DOHH2 (cell line): ENCODE measurements at regions not wholly inside any gene's neighbourhood (a gene's known extent, or its start where the extent isn't known, plus 50 kb on each side); places are given as distances from the start of the nearest gene placed in this dataset.

Source experiments
- H3F3A ChIP-seq: fragments of 200-600 bp; sonication (generic), shearing (Covaris generic); 2 replicates; pipeline ENCODE4 v1.6.0; 2016; ENCODE audit warnings: antibody characterized with exemption, mild to moderate bottlenecking; ENCODE audit not compliant: control insufficient read depth, insufficient read depth
- H3K27ac ChIP-seq: fragments of 200-600 bp; sonication (generic); 2 replicates; pipeline ENCODE4 v1.5.1; 2014; ENCODE audit warnings: low read depth, mild to moderate bottlenecking, low read length, moderate library complexity
- H3K27me3 ChIP-seq: fragments of 200-600 bp; sonication (generic); 2 replicates; pipeline ENCODE4 v1.6.1; 2014; ENCODE audit warnings: mild to moderate bottlenecking, low read length, mixed read lengths; ENCODE audit not compliant: control insufficient read depth
- H3K36me3 ChIP-seq: fragments of 200-600 bp; sonication (generic); 2 replicates; pipeline ENCODE4 v1.6.1; 2014; ENCODE audit warnings: mild to moderate bottlenecking, low read length, moderate library complexity, mixed read lengths; ENCODE audit not compliant: control insufficient read depth
- H3K4me1 ChIP-seq: fragments of 200-600 bp; sonication (generic); 2 replicates; pipeline ENCODE4 v1.6.1; 2014; ENCODE audit warnings: mild to moderate bottlenecking, low read length, mixed read lengths; ENCODE audit not compliant: control insufficient read depth
- H3K4me2 ChIP-seq: fragments of 200-600 bp; sonication (generic); 2 replicates; pipeline ENCODE4 v1.6.0; 2014; ENCODE audit warnings: mild to moderate bottlenecking, low read length, moderate library complexity
- H3K4me3 ChIP-seq: fragments of 200-600 bp; sonication (generic); 2 replicates; pipeline ENCODE4 v1.5.1; 2014; ENCODE audit warnings: mild to moderate bottlenecking, low read length, mixed read lengths
- H3K79me2 ChIP-seq: fragments of 200-600 bp; sonication (generic); 2 replicates; pipeline ENCODE4 v1.6.1; 2014; ENCODE audit warnings: mild to moderate bottlenecking, low read length, mixed read lengths; ENCODE audit not compliant: control insufficient read depth
- H3K9me2 ChIP-seq: fragments of 200-600 bp; sonication (generic); replicated peaks from 2 replicates; pipeline ENCODE4 v1.6.1; 2014; ENCODE audit warnings: mild to moderate bottlenecking, low read length, mixed read lengths; ENCODE audit not compliant: control insufficient read depth
- H3K9me3 ChIP-seq: fragments of 200-600 bp; sonication (generic); 2 replicates; pipeline ENCODE4 v1.6.1; 2014; ENCODE audit warnings: antibody characterized with exemption, low read length, mixed read lengths; ENCODE audit not compliant: control insufficient read depth, insufficient read depth
- H4K20me1 ChIP-seq: fragments of 200-600 bp; sonication (generic); 2 replicates; pipeline ENCODE4 v1.6.0; 2014; ENCODE audit warnings: low read depth, mild to moderate bottlenecking, antibody characterized with exemption, low read length, moderate library complexity; ENCODE audit not compliant: control insufficient read depth, insufficient read depth
- EZH2phosphoT487 ChIP-seq: fragments of 200-600 bp; sonication (generic); IDR thresholded peaks from 2 replicates; pipeline ENCODE4 v1.6.1; 2017; ENCODE audit warnings: borderline replicate concordance, mild to moderate bottlenecking, antibody characterized with exemption, low read length, moderate library complexity, mixed read lengths
- TF ChIP-seq, protein P1 (sequence below): fragments of 200-600 bp; sonication (generic); IDR thresholded peaks from one replicate; pipeline ENCODE4 v1.5.1; 2014; ENCODE audit warnings: antibody characterized with exemption, mild to moderate bottlenecking, low read depth, low read length; ENCODE audit not compliant: poor library complexity, severe bottlenecking

- H3K27me3 ChIP-seq, result no peaks in the 10 kb centered on the region
- peaks cover 2% of the 10 kb centered on the region; the same call in 1 of the 2 replicates for H3K36me3 ChIP-seq
- TF ChIP-seq EZH2phosphoT487, result no peak
- TF ChIP-seq, protein P1, sequence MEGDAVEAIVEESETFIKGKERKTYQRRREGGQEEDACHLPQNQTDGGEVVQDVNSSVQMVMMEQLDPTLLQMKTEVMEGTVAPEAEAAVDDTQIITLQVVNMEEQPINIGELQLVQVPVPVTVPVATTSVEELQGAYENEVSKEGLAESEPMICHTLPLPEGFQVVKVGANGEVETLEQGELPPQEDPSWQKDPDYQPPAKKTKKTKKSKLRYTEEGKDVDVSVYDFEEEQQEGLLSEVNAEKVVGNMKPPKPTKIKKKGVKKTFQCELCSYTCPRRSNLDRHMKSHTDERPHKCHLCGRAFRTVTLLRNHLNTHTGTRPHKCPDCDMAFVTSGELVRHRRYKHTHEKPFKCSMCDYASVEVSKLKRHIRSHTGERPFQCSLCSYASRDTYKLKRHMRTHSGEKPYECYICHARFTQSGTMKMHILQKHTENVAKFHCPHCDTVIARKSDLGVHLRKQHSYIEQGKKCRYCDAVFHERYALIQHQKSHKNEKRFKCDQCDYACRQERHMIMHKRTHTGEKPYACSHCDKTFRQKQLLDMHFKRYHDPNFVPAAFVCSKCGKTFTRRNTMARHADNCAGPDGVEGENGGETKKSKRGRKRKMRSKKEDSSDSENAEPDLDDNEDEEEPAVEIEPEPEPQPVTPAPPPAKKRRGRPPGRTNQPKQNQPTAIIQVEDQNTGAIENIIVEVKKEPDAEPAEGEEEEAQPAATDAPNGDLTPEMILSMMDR, result no peak
Measured at GRCh38 chr6:27178407-27178730, 69.1 kb upstream of the PRSS16 start.

GRCh38 chr6:27178860-27179259 lies 68.6 kb upstream of the PRSS16 start:
- no peaks in the 10 kb centered on the region for H3K27me3 ChIP-seq
- H3F3A ChIP-seq, result peaks cover 4% of the 10 kb centered on the region; the same call in 1 of the 2 replicates
- H3K4me2 ChIP-seq, result no peak overlapping the region; the same call in 1 of the 2 replicates
- no peaks in the 10 kb centered on the region for H3K9me3 ChIP-seq
- TF ChIP-seq, protein P1, result no peak
- no peak for TF ChIP-seq EZH2phosphoT487
- H3K79me2 ChIP-seq, result no peaks in the 10 kb centered on the region
- H3K9me2 ChIP-seq, result no peaks in the 10 kb centered on the region
- H3K27ac ChIP-seq, result no peak overlapping the region
- no peaks in the 10 kb centered on the region for H4K20me1 ChIP-seq
- H3K36me3 ChIP-seq, result peaks cover 2% of the 10 kb centered on the region; the same call in 1 of the 2 replicates
- peaks cover 9% of the 10 kb centered on the region for H3K4me1 ChIP-seq
- H3K4me3 ChIP-seq, result peak overlapping the region; percentile 99; the same call in 1 of the 2 replicates

More at GRCh38 chr6:27178407-27178730, 69.1 kb upstream of the PRSS16 start:
- H3F3A ChIP-seq, result peaks cover 4% of the 10 kb centered on the region; the same call in 1 of the 2 replicates
- no peaks in the 10 kb centered on the region for H3K79me2 ChIP-seq
- H3K4me3 ChIP-seq, result peak overlapping the region; percentile 99
- H3K4me2 ChIP-seq, result peak overlapping the region; percentile 85
- H3K27ac ChIP-seq, result no peak overlapping the region
- H3K9me2 ChIP-seq, result no peaks in the 10 kb centered on the region
- H4K20me1 ChIP-seq, result no peaks in the 10 kb centered on the region
- H3K9me3 ChIP-seq, result no peaks in the 10 kb centered on the region
- peaks cover 9% of the 10 kb centered on the region for H3K4me1 ChIP-seq

DNA sequence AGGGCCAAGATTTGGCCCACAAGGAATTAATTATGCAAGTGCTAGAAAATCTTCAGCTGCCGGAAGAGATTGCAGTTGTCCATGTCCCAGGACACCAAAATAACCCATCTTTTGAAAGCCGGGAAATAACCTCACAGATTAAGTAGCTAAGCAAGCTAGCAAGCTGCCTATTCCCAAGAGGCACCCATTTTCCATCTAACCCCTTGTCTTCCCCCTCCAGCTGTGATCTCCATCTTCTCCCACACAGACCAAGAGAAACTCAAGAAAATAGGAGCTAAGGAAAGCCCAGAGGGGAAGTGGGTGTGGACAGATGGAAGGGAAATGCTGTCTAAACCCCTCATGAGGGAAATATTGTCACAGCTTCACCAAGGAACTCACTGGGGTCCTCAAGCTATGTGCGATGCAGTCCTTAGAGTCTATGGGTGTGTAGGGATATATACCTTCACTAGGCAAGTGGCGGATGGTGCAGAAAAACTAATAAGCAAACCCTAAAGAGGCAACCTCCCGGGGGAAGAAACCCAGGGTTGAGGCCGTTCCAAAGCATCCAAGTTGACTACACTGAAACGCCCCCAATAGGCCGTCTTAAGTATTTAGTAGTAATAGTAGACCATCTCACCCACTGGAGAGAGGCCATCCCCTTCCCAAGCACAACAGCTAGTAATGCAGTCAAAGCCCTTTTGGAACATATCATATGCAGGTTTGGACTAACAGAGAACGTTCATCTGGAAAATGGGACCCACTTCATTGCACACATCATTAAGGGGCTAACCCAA lies 64.3 kb upstream of the PRSS16 start:
- H3K4me1 ChIP-seq, result peaks cover 9% of the 10 kb centered on the region
- no peak overlapping the region for H3K27ac ChIP-seq
- no peak overlapping the region for H3K4me3 ChIP-seq
- no peak for TF ChIP-seq EZH2phosphoT487
- TF ChIP-seq, protein P1, result no peak
- H3K36me3 ChIP-seq, result no peaks in the 10 kb centered on the region
- H3K4me2 ChIP-seq, result no peak overlapping the region
- no peaks in the 10 kb centered on the region for H3K79me2 ChIP-seq
- no peaks in the 10 kb centered on the region for H3K9me3 ChIP-seq
- no peaks in the 10 kb centered on the region for H4K20me1 ChIP-seq
- H3F3A ChIP-seq, result no peaks in the 10 kb centered on the region
- H3K27me3 ChIP-seq, result 0 out of 2 replicates have a peak, but pooled peaks cover 3% of the 10 kb centered on the region
- H3K9me2 ChIP-seq, result no peaks in the 10 kb centered on the region
